ENCODE measurements at regions not wholly inside any gene's neighbourhood (a gene's known extent, or its start where the extent isn't known, plus 50 kb on each side); places are given as distances from the start of the nearest gene placed in this dataset.

DNA sequence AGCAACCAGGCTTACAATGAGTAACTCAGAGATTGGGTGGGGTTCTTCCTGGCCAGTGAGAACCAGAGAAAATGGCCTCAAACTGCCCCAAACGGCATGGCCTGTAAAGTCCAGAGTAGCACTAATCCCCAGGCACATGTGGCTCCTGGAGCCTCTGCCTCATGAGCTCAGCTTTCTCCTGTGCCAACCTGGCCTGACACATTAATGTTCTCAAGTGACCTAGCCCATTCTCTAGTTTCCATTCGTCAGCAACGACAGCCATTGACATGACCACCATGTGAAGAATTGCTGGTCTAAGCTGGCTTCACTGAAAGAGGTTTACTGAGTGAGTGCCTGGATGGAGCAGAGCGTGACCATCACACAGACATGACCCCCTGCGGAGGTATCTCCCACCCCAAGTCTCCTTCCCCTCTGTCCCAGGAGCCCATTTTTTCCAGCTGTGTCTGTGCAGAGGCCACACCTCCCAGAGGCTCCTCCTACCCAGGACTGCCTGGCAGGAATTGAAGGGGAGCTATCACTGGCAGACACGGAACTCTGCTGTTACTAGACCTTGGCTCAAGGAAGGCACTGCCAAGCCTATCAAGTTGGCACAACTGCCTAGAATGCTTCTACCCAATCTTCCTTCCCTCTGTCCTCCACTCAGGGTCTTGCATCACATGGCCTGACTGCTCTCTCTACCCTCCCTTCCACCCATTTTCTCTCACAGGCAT is 59.0 kb upstream of the BOD1 start:
- H3K4me3 Mint-ChIP-seq, result no peak overlapping the region
- POLR2A ChIA-PET, result no interaction called here
- H3K4me1 Mint-ChIP-seq, result peaks cover 43% of the 10 kb centered on the region
- ATAC-seq (no peak), DNase-seq (ENCODE audit: low spot score) (no peak)
- peaks cover 57% of the 10 kb centered on the region for H3K36me3 Mint-ChIP-seq
- TF ChIP-seq ARID4B (CRISPR knock-in tag; IDR thresholded peaks at IDR 0.05; ENCODE audit: borderline replicate concordance), result no peak
- TF ChIP-seq CREB1 (CRISPR knock-in tag; IDR thresholded peaks at IDR 0.05), result no peak
- no peak for TF ChIP-seq CREM (CRISPR knock-in tag; IDR thresholded peaks at IDR 0.05)
- TF ChIP-seq ZNF532 (CRISPR knock-in tag; IDR thresholded peaks at IDR 0.05; ENCODE audit: borderline replicate concordance), result no peak
- TF ChIP-seq PRRX2 (CRISPR knock-in tag; IDR thresholded peaks at IDR 0.05), result no peak
- no peak for TF ChIP-seq ZNF396 (CRISPR knock-in tag; IDR thresholded peaks at IDR 0.05; ENCODE audit: borderline replicate concordance)
- TF ChIP-seq, protein P1, sequence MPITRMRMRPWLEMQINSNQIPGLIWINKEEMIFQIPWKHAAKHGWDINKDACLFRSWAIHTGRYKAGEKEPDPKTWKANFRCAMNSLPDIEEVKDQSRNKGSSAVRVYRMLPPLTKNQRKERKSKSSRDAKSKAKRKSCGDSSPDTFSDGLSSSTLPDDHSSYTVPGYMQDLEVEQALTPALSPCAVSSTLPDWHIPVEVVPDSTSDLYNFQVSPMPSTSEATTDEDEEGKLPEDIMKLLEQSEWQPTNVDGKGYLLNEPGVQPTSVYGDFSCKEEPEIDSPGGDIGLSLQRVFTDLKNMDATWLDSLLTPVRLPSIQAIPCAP (CRISPR knock-in tag; IDR thresholded peaks at IDR 0.05), result no peak
- no peak for TF ChIP-seq ZNF416 (CRISPR knock-in tag; IDR thresholded peaks at IDR 0.05)
- H3K27ac Mint-ChIP-seq, result no peak overlapping the region
- H3K9me3 Mint-ChIP-seq, result peaks cover 50% of the 10 kb centered on the region
- H3K27me3 Mint-ChIP-seq (ENCODE audit: low read depth), result peaks cover 26% of the 10 kb centered on the region
- CTCF ChIA-PET, result no interaction called here

DNA sequence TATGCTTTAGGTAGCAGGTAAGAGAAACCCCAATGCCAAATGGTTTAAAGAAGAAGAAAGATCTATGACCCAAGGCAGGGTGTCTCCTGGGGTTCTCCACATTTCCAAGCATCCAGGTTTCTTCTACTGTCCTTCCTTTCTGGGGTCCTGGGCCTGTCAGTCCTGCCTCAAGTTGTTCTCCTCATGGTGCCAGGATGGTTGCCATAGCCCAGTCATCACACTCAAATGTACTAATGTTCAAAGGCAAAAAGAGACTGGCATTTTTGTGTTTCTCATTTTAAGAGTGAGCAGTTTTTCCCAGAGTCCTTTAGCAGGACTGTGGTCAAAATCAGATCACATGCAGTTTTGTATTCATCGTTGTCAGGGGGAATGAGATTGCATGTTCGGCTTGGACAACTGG is 59.9 kb upstream of the BOD1 start:
- ChIA-PET POLR2A (no interaction called here), CTCF (no interaction called here)
- H3K27me3 Mint-ChIP-seq (ENCODE audit: low read depth), result peaks cover 26% of the 10 kb centered on the region
- ATAC-seq (no peak), DNase-seq (ENCODE audit: low spot score) (no peak)
- TF ChIP-seq JAZF1 (CRISPR knock-in tag; IDR thresholded peaks at IDR 0.05) (no peak), NR2C2 (CRISPR knock-in tag; IDR thresholded peaks at IDR 0.05) (no peak), IRF2 (CRISPR knock-in tag; IDR thresholded peaks at IDR 0.05; ENCODE audit: borderline replicate concordance, low read depth) (no peak), SOX15 (CRISPR knock-in tag; IDR thresholded peaks at IDR 0.05) (no peak), MLX (CRISPR knock-in tag; IDR thresholded peaks at IDR 0.05) (no peak), NFATC4 (CRISPR knock-in tag; IDR thresholded peaks at IDR 0.05) (no peak), ZNF138 (CRISPR knock-in tag; conservative IDR thresholded peaks at IDR 0.05) (no peak), TCF7 (CRISPR knock-in tag; IDR thresholded peaks at IDR 0.05; ENCODE audit: low read depth) (no peak), ZNF219 (CRISPR knock-in tag; IDR thresholded peaks at IDR 0.05; ENCODE audit: borderline replicate concordance) (no peak), PRRX2 (CRISPR knock-in tag; IDR thresholded peaks at IDR 0.05) (no peak), TP53 (CRISPR knock-in tag; IDR thresholded peaks at IDR 0.05) (no peak), NR1H2 (CRISPR knock-in tag; IDR thresholded peaks at IDR 0.05) (no peak), GABPB1 (CRISPR knock-in tag; IDR thresholded peaks at IDR 0.05) (no peak), TEAD4 (CRISPR knock-in tag; IDR thresholded peaks at IDR 0.05) (no peak), KAT7 (CRISPR knock-in tag; IDR thresholded peaks at IDR 0.05; ENCODE audit: borderline replicate concordance) (no peak)
- TF ChIP-seq, protein P2, sequence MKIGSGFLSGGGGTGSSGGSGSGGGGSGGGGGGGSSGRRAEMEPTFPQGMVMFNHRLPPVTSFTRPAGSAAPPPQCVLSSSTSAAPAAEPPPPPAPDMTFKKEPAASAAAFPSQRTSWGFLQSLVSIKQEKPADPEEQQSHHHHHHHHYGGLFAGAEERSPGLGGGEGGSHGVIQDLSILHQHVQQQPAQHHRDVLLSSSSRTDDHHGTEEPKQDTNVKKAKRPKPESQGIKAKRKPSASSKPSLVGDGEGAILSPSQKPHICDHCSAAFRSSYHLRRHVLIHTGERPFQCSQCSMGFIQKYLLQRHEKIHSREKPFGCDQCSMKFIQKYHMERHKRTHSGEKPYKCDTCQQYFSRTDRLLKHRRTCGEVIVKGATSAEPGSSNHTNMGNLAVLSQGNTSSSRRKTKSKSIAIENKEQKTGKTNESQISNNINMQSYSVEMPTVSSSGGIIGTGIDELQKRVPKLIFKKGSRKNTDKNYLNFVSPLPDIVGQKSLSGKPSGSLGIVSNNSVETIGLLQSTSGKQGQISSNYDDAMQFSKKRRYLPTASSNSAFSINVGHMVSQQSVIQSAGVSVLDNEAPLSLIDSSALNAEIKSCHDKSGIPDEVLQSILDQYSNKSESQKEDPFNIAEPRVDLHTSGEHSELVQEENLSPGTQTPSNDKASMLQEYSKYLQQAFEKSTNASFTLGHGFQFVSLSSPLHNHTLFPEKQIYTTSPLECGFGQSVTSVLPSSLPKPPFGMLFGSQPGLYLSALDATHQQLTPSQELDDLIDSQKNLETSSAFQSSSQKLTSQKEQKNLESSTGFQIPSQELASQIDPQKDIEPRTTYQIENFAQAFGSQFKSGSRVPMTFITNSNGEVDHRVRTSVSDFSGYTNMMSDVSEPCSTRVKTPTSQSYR (CRISPR knock-in tag; IDR thresholded peaks at IDR 0.05), result no peak
- H3K27ac Mint-ChIP-seq, result no peak overlapping the region
- peaks cover 34% of the 10 kb centered on the region for H3K4me1 Mint-ChIP-seq
- H3K4me3 Mint-ChIP-seq, result no peak overlapping the region
- peaks cover 50% of the 10 kb centered on the region for H3K9me3 Mint-ChIP-seq
- H3K36me3 Mint-ChIP-seq, result peaks cover 56% of the 10 kb centered on the region

Data from WTC11 (cell line).